ENCODE measurements at regions not wholly inside any gene's neighbourhood (a gene's known extent, or its start where the extent isn't known, plus 50 kb on each side); places are given as distances from the start of the nearest gene placed in this dataset.
"Not testable (repeated sequence)": the region's sequence is repeated elsewhere in the genome, so short reads cannot be mapped to it uniquely, and the experiment has no call there.

DNA sequence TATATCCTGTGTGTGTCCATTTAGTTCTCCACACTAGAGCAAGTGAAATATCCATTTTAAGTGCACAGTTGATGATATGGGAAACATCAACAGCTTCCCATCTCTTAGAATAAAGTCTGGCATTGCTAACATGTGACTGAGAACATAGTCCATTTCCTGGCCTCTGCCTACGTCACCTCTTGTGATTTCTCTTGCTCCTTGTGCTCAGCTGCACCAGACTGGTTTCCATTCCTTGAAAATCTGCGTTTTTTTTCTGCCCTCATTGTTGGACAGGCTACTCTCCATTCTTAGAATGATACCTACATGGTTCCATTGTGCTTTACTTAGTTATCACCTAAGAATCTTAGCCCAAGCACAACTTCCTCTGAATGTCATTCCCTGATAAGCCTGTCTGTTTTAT lies 851.2 kb upstream of the ID2 start:
- no peak for DNase-seq

DNA sequence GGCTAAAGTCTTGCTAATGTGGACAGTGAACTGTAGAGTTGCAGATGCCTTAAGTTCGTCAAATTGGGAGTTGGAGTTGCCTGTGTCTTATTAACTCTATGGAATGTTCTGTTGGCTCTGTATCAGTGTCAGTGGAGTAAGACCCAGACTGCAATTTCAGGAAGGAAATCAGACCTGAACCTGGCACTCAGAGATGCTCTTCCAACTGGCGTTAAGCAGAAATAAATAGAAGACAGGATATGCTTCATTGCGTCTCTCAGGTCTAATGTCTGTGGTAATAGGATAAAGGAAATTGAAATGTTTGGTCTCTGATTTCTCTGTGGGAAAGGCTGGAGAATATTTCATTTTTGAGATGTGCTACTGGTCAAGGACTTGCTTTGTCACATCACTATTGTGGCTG lies 846.7 kb upstream of the ID2 start:
- no peak for DNase-seq

DNA sequence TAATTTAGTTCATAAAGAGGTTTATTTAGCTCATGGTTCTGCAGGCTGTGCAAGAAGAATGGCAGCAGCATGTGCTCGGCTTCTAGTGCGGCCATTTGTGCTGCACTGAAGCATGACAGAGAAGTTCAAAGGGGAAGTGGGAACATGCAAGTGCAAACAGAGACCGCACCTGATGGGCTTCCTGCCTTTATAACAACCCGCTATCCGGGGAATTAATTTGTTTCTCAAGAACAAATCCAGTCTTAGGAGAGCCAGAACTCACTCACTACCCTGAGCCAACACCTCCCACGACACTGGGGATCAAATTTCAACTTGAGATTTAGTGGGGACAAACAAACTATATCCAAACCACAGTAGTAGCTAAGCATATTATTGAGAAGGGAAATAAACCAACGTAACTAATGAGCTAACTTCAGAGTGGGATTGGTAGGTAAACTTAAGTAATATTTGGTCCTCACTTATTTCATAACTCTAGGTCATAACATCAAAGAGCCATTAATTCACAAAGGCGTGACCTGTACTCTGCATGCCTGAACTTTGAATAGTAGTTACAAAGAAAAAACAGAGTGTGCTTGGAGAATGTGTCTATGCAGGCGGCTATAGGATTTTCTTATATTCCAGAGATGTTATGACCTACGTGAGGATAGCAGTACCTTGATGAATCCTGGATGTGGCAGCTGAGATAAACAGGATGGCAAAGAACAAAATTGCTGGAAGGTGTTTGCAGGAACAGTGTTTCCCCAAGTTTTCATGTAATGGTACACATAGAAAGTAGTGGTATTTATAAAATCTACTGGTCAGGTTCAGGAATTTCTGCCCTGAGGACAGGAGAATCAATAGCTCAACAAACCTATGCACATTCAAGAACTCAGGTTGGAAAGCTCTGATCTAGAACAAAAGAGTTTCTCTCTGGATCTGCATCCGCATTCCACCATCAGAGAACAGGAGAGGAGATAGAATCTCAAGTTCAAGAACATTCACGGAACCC lies 845.9 kb upstream of the ID2 start:
- peak; percentile 31 for DNase-seq

DNA sequence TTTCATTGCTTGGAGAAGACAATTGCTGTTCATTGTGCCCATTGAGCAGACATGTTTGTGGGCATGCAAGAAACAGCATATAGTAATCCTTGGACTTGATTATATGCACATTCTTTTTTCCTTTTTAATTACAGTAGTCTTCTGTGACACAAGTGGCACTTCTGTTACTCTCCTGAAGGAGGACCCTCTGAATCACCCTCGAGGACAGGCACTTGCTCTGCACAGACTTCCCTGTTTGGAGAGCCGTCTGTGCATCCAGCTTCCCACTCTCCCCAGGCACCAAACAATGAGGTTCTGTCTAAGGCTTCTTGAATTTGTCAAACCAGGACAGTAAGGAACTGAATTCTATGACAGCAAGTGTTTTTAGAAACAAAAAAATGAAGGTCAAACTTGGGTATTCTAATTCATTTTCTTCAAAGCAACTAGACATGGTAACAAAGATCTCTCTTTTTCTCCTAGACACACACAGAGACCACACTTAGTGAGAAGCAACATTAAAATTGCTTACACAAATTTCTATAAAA lies 844.6 kb upstream of the ID2 start:
- no peak for DNase-seq

DNA sequence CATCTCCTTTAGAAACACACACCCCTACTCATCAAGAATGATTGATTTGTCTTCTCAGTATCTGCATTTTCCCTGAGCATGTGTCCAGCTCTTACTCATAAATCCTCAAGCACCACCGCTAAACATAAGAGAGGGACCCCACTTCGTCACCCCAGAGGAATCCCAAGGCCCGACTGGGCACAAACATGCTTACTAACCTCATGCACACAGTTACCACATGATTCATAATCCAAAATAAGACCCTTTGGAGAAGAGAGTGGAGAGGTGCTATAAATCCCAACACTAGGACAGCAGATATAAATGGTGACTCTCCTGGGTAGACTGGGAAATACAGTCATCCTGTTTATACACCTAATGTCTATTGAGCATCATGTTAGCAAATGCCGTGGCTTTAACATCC lies 843.2 kb upstream of the ID2 start:
- no peak for DNase-seq

DNA sequence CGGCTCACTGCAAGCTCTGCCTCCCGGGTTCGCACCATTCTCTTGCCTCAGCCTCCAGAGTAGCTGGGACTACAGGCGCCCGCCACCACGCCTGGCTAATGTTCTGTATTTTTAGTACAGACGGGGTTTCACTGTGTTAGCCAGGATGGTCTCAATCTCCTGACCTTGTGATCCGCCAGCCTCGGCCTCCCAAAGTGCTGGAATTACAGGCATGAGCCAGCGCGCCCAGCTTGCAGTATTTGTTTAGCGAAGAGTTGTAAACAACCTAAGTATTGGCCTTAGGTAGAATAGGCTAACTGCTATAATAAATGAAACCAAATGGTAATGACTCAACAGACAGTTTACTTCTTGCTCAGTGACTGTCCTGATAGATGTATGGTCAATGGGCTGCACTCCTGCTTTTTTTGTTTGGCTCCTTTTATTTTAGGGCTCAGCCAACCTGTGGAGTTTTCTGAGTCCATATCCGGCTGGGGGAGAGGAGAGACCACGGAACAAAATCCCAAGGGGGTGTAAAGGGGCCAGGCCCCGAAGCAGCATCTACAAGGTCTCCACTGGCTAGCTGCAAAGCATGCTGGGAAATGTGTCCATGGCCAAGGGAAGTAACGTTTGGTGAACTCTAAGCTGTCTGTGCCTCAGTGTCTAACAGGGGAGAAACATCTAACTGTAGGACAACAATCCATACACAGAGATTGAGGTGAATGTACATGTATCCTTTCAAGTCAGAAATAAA lies 841.0 kb upstream of the ID2 start:
- no peak for DNase-seq

DNA sequence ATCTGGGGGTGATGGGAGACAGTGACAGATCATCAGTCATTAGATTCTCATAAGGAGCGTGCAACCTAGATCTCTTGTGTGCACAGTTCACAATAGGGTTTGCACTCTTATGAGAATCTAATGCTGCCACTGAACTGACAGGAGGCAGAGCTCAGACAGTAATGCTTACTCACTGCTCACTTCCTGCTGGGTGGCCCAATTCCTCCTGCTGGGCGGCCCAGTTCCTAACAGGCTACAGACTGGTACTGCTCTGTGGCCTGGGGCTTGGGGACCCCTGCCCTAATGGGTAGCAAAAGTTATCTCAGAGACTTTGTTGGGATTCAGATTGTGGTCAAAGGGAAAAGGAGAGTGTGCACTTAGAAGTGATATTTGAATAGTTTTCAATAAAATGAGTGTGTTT lies 840.1 kb upstream of the ID2 start:
- peak; percentile 17 for DNase-seq

DNA sequence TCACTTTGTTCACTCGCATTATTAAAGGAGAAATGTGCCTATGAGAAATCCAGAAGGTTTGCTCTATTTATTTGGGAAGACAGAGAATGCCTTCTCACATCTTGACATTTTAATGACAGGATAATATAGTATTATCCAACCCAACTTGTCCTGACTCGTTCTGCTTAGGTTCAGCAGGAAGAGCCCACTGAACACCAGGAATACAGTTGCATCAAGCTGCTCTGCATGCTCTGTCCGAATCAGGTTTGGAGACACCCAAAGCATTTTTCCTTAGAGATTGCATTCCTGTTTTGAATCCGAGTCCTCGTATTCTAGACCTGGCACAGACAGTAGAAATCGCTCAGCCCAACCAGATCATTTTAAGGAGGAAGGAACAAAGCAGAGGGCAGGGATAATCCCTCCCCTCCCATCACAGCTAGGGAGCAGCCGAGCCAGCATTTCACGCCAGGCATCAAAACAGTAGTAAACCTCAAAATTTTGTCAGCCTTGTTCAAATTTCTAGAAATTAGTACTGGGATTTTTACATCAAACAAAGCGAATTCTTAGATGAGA lies 837.4 kb upstream of the ID2 start:
- no peak for DNase-seq

DNA sequence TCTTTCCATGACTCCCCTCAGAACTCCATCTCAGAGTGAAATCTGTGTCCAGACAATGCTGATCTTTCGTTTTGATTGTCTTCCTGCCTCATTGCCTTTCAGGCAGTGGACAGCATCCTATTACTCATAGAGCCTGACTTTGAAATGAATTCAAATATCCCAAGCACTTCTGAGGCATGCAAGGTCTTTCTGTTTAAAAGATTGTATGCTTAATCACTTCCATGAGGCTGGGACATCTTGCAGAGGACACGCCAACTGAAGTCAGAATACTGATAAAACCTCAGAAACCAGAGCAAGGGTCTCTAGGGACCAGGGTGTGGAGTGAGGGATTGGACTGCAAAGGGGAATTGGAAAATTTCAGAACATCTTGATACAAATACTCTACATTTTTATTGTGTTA lies 836.5 kb upstream of the ID2 start:
- DNase-seq, result no peak

DNA sequence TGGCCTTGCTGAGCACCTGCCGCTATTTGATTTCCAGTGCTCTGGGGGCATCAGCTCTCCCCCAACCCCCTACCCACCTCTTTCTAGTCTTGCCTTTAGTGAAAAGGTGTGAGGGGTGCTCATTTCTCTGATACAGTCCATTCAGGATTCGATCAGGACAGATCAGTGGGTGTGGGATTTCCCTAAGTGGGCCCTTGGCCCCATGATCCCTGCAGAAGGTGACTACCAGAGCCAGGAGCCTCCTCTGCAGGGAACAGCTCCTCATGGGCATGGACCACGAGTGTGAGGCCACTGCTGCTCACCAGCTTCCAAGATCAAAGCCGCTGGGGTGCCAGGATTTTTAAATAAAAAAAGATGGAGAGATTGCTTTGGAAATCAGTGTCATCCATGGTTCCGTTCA lies 835.2 kb upstream of the ID2 start:
- DNase-seq, result no peak

DNA sequence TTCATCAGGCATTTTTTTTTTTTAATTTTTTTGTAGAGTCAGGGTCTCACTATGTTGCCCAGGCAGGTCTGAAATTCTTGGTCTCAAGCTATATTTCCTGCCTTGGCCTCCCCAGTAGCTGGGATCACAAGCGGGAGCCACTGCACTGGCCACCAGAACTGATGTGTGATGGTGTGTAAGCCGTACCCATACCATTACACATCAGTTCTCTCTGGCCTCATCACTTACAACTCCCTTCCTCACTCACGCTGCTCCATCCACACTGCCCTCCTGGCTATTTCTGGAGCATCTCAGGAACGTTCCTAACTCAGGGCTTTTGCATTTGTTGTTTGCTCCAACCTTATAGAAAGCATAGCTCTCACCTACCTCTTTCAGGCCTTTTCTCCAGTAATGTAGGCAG lies 834.5 kb upstream of the ID2 start:
- no peak for DNase-seq

DNA sequence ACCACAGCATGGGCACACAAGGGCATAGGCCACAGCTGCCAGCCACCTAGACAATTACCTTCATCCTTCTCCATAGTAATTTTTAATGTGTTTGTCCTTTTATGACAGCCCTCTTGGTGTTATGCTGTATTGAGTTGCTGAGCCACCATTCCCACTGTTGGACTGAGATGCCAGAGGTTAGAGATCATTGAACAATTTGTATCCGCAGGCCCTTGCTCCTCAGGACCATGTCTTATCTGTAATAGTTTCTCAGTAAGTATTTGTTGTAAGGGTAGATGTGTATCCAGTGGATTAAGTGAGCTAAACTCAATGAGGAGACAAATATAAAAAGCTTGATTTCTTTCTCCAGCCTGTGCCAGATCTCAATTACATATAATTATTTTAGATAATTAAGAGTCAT lies 832.8 kb upstream of the ID2 start:
- DNase-seq, result no peak

DNA sequence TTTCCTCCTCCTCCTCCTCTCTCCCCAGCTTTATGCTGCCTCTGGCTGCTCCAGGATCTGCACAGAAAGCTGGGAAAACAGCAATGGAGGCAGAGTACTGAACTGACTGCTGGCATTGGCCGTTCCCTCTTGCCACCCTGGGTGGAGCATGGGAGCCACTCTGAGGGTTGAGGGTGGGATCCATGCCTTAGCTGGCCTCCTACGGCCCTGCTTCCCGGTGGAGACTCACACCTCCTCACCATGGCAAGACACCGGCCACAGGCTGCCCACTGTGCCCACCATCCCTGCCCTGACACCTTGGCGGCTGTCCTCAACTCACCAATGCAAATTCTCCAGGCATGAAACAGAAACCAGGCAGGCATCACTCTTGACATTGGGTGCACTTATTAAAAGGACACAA lies 832.3 kb upstream of the ID2 start:
- no peak for DNase-seq

DNA sequence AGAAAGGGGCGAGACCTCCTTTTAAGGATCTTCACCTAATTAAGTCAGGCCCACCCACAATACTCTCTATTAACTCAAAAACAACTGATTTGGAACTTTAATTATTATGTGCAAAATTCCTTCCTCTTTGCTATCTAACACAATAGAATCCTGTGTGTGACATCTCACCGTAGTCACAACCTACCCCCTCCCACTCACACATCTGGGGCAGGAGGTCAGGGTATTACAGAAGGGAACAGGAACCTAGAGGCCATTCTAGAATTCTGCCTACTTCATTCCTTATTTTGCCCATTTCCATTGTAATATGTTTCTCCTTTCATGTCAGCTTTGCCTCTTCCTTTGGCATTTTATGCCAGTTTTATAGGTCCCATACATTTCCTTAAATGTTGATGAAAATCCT lies 829.3 kb upstream of the ID2 start:
- no peak for DNase-seq

DNA sequence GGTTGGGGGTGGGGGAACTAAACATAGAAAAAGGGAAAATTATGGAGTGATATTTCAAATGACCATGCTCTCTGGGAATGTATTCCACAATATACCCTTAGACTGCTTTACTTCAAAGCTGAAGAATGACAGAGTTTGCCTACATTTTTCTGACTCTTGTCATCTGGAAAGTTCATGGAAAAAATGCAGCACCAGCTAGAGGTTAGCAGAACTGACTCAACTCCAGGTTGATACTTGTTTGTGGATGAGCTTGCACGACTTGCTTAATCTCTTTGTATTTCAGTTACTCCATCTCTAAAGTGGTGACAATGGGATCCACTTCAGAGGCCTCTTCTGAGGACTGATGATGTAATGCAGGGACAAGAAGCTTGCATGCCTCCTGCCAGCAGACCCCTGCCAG lies 824.0 kb upstream of the ID2 start:
- DNase-seq, result no peak

DNA sequence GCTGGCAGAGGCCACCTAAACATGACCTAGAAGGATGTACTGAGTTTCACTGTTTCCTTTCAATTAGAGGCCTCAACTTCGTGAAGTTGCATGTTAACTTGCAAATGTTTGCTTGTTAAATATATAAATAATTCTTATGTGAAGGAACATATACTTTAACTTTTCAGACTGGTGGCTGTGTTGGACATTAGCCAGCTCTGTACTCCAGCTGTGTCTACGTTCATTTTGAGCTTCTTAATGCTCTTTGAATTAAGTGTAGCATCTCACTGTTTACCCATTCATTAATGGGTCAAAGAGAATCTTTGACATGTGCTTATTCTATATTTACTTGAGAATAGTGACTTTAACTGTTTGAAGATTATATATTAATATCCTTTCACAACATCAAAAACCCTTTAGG lies 823.2 kb upstream of the ID2 start:
- DNase-seq, result no peak

DNA sequence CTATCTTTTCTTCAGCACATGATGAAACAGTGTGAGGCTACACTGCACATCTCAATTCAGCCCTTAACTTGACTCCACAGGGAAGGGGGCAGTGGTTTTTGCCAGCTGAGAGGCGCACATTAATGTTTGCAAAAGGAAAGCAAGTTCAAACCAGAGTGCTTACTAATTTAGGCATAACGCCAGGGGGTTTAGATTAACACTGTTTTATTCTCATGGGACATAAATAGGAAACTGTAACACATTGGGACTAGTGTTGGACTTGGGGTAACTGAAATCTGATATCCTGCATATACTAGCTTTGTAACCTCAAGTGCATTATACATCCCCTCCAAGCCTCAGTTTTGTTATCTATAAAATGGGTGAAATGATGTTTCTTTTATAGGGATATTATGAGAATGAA lies 821.2 kb upstream of the ID2 start:
- no peak for DNase-seq

DNA sequence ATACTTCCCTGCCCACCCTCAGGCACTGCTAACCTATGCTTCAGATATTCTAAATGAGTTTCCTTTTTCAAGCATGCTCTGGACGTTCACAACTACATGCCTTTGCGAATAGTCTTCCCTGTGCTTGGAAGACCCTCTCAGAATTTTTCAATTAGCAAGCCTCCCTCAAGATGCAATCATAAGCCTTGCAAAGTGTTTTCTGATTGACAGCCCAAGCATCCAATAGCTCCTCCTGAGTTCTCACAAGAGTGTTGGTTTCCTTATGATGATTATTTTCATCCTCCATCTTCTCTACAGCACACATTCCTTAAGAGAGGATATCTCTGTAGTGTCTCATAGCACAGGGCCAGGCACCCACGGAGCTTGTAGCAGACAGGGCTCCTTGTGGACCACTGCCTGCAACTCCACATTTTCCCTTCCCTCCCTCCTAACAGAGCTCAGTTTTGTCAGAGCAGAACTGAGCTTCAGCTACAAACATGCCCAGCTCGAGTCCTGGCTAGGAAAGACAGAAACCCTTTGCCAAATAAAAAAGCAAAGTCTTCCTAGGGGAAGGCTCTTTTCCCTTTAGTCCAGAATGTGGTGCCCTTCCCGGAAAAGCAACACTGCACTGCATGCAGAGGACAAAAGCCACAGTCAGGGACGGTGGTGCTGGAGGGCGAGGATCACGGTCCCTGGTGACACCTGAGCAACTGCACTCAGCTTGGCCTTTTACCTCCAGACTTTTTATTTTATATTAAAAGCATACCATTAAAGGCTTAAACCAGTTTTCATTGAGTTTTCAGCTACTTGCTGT lies 819.8 kb upstream of the ID2 start:
- no peak for DNase-seq

DNA sequence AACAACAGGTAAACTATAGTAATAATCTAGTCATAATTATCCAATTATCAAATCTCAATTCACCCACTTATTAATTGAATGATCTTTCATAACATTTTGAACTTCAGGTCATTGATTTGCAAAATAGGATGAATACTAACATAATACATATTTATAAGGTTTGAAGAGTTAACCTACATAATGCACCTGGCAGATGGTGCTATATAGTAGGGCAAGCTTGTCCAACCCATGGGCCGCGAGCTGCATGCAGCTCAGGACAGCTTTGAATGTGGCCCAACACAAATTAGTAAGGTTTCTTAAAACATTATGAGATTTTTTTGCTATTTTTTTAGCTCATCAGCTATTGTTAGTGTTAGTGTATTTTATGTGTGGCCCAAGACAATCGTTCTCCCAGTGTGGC lies 815.8 kb upstream of the ID2 start:
- DNase-seq, result no peak

DNA sequence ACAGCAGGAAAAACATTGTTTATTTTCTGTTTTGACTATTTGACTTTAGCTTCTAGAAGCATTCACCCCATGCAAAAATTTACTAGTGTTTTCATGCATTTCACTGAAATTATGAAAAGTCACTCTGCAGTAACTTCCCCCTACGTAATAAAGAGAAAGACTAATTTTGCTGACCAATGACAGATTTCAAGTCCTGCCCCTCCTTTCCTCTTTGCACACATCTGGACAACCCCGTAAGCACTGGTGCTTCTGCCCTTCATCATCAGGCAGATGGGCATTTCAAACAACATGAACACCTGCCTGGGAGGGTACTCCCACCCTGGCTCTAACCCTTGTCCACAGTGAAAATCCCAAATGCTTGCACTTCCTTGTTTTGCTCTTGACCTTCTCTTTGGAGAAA lies 815.0 kb upstream of the ID2 start:
- peak; percentile 5 for DNase-seq

DNA sequence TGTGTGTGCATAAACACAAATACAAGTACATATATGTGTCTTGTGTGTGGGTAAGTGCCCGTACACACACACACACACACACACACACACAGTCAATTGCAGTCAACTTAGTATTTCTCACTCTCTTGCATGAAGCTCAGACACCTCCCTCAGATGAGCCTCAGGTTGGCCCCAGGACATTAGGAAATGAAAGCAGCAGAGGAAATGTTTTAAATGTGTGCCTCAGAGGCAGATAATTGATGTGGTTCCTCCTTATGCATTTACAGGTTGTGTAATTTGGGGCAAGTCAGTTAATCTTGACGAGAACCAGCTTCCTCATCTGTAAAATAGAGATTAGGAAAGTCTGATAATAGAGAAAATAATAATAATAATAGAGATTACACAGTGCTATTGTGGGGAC lies 814.0 kb upstream of the ID2 start:
- peak; percentile 35 for DNase-seq

DNA sequence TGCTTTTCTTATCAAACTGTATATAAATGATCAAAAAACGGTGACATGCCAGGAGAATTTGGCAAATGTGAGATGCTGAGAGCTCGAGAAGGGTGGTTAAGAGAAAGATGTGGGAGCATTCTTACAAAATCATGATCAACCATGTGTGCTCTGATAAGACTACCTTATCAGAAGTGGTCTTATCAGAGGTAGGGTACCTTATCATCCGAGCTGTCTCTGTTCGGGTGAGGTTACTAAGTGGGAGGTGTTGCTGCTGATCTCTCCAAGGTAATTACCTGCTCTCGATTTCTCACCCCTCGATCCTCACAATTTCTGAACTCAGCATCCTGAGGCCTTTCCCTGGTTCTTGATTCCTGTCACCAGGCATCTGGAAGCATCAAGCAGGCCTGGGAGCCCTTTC lies 813.0 kb upstream of the ID2 start:
- no peak for DNase-seq

DNA sequence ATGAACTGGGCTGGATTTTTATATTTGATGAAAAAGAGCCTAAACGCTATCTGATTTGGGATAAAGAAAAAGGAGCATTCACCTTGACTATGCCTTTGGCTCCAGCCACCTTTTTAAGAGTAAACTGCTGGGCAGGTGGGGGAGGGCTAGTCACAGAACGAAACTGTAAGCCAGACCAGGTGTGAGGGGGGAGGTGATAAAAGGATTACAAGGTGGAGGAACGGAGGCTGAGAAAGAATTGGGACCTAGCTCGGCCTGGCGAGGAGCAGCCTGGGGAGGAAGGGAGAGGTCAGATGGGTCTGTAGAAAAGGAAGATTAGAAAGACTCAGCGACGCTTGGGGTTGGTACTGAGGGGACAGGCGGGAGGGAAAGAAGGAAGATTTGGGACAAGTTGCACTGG lies 805.4 kb upstream of the ID2 start:
- not testable (repeated sequence) for DNase-seq

Measured in CD4-positive, alpha-beta T cell treated with Interferon gamma for 1 hour (primary cell).